PC-3 (cell line): ENCODE measurements at regions not wholly inside any gene's neighbourhood (a gene's known extent, or its start where the extent isn't known, plus 50 kb on each side); places are given as distances from the start of the nearest gene placed in this dataset.

Experiments used
- EZH2 ChIP-seq: fragments of 300-600 bp; sonication (generic); IDR thresholded peaks from one replicate; pipeline ENCODE4 v1.6.1; 2017; ENCODE audit warnings: antibody characterized with exemption, mild to moderate bottlenecking, low read length; ENCODE audit not compliant: unreplicated experiment
- EZH2phosphoT487 ChIP-seq: fragments of 300-600 bp; sonication (generic); IDR thresholded peaks from 2 replicates; pipeline ENCODE4 v1.6.1; 2018; ENCODE audit warnings: mild to moderate bottlenecking, antibody characterized with exemption, low read length, borderline replicate concordance
- TF ChIP-seq, protein P1 (sequence below): fragments of 300-600 bp; sonication (generic); conservative IDR thresholded peaks from 2 replicates; pipeline ENCODE4 v1.5.1; 2017; ENCODE audit warnings: antibody characterized with exemption, low read depth, mild to moderate bottlenecking, low read length

DNA sequence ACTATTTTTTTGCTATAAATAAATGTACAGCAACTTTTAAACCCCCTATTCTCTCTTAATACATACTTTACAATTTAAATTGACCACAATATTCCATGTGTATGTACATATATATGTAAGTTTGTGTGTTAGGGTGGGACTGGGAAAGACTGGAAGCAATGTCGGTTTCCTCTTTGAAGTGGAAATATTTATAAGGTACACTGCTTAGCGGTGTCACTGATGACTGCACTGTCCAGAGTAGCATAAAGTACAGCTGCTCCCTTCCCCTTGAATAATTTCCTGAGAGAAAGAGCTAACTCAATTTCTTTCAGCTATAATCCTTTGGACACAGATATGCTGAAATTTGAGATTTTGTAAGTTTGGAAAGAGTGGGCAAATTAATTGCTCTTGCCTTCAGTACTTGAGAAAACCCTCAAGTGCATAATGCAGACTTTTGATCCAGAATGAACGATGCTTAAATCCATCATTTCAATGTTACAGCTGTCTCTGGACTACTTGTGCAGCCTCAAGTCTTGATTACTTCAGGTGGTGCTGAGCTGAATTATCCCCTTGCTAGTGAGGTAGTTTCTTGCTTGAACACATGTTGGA is 267.0 kb upstream of the CFAP20DC start:
- TF ChIP-seq, protein P1, sequence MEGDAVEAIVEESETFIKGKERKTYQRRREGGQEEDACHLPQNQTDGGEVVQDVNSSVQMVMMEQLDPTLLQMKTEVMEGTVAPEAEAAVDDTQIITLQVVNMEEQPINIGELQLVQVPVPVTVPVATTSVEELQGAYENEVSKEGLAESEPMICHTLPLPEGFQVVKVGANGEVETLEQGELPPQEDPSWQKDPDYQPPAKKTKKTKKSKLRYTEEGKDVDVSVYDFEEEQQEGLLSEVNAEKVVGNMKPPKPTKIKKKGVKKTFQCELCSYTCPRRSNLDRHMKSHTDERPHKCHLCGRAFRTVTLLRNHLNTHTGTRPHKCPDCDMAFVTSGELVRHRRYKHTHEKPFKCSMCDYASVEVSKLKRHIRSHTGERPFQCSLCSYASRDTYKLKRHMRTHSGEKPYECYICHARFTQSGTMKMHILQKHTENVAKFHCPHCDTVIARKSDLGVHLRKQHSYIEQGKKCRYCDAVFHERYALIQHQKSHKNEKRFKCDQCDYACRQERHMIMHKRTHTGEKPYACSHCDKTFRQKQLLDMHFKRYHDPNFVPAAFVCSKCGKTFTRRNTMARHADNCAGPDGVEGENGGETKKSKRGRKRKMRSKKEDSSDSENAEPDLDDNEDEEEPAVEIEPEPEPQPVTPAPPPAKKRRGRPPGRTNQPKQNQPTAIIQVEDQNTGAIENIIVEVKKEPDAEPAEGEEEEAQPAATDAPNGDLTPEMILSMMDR: no peak
- TF ChIP-seq EZH2 (no peak), EZH2phosphoT487 (no peak)
